ENCODE measurements at regions not wholly inside any gene's neighbourhood (a gene's known extent, or its start where the extent isn't known, plus 50 kb on each side); places are given as distances from the start of the nearest gene placed in this dataset.
"Not testable (repeated sequence)": the region's sequence is repeated elsewhere in the genome, so short reads cannot be mapped to it uniquely, and the experiment has no call there.

DNA sequence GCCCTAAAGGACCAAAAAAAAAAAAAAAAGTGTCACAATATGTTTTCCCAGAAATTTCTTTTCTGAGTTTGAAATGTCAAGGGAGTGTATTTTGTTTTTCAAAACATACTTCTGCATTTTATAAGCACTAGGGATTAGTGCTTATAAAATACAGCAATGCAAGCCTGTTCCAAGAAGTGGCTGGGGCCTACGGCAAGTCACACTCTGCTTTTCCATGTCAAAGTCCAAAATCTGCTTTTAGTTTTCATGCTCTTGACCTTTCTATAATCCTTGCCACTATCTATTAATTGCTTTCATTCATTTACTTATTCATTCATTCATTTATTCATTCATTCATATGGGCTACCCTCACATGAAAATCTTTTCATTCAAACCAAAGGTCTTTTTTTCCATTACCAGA lies 100.1 kb upstream of the UXS1 start:
- no peak overlapping the region for H3K4me3 ChIP-seq (ENCODE audit: low read depth, low read length)
- no peak for DNase-seq (ENCODE audit: low read depth)

DNA sequence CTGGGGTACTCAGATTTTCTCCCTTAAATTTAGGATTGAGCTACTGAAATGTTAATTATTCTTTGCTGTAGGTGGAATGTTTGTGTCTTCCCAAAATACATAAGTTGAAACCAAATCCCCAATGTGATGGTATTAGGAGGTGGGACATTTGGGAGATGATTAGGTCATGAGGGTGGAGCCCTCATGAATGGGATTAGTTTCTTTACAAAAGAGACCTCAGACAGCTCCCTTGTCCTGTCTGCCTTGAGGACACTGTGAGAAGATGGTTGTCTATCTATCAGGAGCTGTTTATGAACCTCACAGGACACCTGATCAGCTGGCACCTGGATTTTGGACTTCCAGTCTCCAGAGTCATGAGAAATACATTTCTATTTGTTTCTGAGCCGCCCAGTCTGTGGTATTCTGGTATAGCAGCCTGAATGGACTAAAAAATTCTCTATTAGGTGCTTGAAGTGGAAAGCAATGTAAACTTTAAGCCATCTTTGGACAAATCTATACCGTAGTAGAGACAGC lies 99.2 kb upstream of the UXS1 start:
- no peak for DNase-seq (ENCODE audit: low read depth)
- H3K4me3 ChIP-seq (ENCODE audit: low read depth, low read length), result no peak overlapping the region

DNA sequence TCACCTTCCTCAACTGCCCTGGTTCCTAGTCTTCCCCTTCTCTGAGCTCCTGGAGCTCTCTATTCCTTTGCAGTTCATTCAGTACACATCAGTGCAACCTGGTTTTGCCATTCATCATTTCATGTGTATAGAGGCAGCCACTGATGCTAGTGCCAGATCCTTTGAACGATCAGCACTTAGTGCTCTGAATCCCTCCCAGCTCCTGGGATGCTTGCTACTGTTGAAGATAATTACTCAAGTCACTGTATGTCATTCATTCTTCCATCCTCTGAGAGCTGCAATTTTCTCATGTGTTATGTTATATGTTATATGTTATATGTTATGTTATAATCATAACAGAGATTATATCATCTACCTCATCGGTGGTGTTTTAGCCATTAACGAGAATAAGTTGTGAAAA lies 98.5 kb upstream of the UXS1 start:
- DNase-seq (ENCODE audit: low read depth), result no peak
- H3K4me3 ChIP-seq (ENCODE audit: low read depth, low read length), result no peak overlapping the region

GRCh38 chr2:106288873-106289272 lies 94.8 kb upstream of the UXS1 start:
- DNase-seq (ENCODE audit: low read depth), result no peak
- H3K4me3 ChIP-seq (ENCODE audit: low read depth, low read length), result no peak overlapping the region

- no peak overlapping the region for H3K4me3 ChIP-seq (ENCODE audit: low read depth, low read length)
- no peak for DNase-seq (ENCODE audit: low read depth)
Measured at GRCh38 chr2:106285237-106285829, 91.2 kb upstream of the UXS1 start.

GRCh38 chr2:106284691-106285202 lies 90.6 kb upstream of the UXS1 start:
- no peak for DNase-seq (ENCODE audit: low read depth)
- H3K4me3 ChIP-seq (ENCODE audit: low read depth, low read length), result no peak overlapping the region

DNA sequence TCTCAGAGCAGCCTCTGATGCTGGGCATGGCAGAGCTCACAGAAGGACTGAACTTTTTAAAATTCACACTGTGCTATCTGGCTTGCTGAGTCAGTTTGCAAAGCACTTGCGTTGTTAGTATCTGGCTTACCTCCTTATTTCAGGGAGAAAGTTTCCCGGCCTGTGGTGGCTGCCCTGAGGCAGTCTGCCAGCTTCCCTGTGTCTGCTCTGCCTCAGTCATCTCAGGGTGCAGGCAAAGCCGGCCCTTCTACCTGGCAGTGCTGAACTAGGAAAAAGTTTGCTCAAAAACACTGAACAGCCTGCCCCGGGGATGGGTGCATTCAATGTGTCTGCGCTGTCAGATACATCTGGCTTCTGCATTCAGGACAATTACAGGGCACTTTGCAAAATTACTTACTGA lies 90.2 kb upstream of the UXS1 start:
- no peak for DNase-seq (ENCODE audit: low read depth)
- no peak overlapping the region for H3K4me3 ChIP-seq (ENCODE audit: low read depth, low read length)

GRCh38 chr2:106283228-106284152 lies 89.4 kb upstream of the UXS1 start:
- not testable (repeated sequence) for DNase-seq (ENCODE audit: low read depth); H3K4me3 ChIP-seq (ENCODE audit: low read depth, low read length)

DNA sequence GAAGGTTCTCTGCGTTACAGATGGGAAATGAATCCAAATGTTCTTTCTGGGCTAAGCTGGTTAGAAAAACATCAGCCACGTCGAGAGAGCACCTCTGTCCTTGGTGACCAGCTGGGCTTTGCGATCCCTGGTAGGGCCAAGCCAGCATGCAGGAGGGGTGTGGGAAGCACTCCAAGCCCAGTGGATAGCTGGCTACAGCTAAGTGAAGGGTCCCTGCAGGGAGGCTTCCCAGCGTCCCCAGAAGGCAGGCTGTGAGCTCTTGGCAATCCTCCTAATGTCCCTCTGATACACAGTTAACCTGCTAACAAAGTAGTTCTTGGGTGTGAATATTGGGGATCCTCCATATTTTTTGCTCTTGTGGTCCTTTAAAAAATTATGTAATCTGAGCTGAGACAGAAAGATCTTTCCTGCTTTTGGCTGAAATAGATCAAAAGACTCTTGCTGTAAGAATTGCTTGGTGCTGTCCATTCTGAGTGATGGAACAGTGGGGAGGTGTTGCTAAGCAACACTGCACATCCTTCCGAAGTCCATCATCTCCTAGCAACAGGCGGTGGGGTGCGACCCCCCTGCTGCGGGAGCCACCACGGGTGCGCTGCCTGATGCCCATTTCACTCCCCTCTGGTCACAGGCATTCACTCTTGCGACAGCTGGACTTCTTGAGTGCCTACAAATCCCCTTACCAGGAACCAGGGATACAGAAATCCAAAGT lies 88.5 kb upstream of the UXS1 start:
- DNase-seq (ENCODE audit: low read depth), result no peak
- H3K4me3 ChIP-seq (ENCODE audit: low read depth, low read length), result no peak overlapping the region

DNA sequence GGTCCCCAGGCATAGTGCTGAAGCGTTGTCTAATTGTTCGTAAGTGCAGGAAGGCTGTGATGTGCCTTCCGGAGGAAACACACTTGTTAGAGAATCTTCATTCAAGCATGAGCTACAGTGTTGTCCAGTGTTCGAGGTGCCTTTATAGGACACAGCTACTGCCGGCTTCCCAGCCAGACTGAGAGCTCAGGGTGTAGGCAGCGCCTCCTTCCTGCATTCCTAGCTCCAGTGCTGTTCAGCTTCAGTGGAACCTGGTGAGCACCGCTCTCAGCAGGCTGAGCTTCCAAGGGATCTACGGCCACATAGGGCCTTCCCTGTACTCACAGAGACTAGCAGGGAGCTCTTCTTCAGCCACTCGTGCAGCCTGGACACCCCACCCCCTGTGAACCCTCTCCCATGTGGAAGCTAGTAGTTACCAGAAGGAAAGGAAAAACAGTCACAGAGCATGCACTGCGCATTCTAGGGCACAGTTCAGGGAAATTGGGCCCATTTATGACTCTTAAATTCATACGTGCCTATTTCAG lies 87.9 kb upstream of the UXS1 start:
- not testable (repeated sequence) for DNase-seq (ENCODE audit: low read depth); H3K4me3 ChIP-seq (ENCODE audit: low read depth, low read length)

DNA sequence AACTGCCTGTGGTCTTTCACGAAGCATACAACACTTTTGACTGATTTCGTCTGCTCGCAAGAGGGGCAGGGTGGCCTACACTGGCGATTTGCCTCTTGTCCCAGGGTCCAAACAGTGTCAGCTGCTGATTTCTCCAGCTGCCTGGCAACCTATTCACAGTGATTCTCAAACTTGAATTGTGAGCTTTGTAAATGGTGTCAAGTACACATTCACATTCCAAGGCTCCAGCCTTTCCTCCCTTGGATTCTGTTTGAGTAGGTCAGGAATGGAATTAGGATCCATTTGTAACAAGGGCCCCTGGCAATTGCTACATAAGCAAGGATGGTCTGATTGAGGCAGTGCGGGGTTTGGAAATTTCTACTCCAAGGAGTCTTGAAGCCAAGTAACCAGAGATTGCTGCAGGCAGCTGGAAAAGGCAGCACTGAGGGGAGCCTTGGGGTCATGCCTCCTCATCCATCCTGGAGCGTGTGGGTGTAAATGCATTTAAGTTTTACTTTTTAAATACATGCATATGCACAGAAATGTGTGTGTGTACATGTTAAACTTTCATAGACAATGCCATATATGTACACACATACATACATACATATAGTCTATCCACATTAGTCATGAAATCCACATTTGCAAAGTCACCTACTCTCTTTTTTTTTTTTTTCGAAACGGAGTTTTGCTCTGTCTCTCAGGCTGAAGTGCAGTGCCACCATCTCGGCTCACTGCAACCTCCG lies 86.8 kb upstream of the UXS1 start:
- no peak for DNase-seq (ENCODE audit: low read depth)
- H3K4me3 ChIP-seq (ENCODE audit: low read depth, low read length), result no peak overlapping the region

- no peak overlapping the region for H3K4me3 ChIP-seq (ENCODE audit: low read depth, low read length)
- DNase-seq (ENCODE audit: low read depth), result no peak
Measured at GRCh38 chr2:106280224-106280623, 86.1 kb upstream of the UXS1 start.

- H3K4me3 ChIP-seq (ENCODE audit: low read depth, low read length), result no peak overlapping the region
- DNase-seq (ENCODE audit: low read depth), result no peak
Measured at GRCh38 chr2:106278112-106278876, 84.2 kb upstream of the UXS1 start.

- H3K4me3 ChIP-seq (ENCODE audit: low read depth, low read length), result no peak overlapping the region
- DNase-seq (ENCODE audit: low read depth), result no peak
Measured at GRCh38 chr2:106277426-106277825, 83.3 kb upstream of the UXS1 start.

DNA sequence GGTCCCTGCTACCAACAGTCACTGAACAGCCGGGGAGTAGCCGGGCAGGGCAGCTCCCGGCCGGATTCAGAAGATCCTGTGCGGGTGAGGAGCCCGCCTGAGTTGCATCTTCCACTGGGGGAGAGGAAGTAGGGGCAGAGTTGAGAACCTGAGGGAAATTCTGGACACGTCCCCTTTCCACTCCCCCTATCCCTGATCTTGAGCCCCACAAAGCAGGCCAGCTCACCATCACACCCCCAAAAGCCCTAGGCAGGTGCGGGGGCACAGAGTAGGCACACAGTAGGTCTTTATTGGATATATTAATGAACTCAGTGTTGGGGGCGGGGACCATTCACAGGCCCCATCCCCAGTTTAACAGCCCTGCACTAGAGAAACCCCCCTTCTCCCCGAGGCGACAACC lies 81.9 kb upstream of the UXS1 start:
- no peak overlapping the region for H3K4me3 ChIP-seq (ENCODE audit: low read depth, low read length)
- DNase-seq (ENCODE audit: low read depth), result no peak

GRCh38 chr2:106274668-106275067 lies 80.6 kb upstream of the UXS1 start:
- no peak overlapping the region for H3K4me3 ChIP-seq (ENCODE audit: low read depth, low read length)
- DNase-seq (ENCODE audit: low read depth), result no peak

DNA sequence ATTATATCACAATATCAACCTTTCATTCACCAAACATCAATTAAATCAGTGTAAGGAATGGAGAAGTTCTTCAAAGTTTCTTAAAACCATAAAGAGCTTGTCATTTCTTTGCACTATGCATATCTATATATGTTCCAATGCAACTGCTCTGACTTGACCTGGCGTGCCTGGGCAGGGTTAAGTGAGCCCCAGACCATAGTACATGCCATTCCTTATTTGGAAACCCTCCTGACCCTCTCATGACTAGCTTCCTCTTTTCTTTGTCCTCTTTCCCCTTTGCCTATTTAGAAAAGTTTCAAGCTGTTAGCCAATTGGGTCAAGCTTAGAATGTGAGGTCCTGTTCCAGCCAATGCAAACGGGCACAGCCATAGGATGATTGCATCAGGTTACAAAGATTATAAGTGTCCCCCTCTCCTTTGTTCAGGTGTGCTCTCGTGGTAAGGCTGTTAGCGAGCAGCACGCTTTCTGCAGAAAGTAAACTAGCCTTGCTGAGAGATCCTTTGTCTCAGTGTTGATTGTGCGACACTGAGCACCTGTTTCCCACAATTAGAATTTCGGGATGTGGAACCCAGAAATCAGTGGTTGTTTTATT lies 78.2 kb upstream of the UXS1 start:
- H3K4me3 ChIP-seq (ENCODE audit: low read depth, low read length), result no peak overlapping the region
- no peak for DNase-seq (ENCODE audit: low read depth)

DNA sequence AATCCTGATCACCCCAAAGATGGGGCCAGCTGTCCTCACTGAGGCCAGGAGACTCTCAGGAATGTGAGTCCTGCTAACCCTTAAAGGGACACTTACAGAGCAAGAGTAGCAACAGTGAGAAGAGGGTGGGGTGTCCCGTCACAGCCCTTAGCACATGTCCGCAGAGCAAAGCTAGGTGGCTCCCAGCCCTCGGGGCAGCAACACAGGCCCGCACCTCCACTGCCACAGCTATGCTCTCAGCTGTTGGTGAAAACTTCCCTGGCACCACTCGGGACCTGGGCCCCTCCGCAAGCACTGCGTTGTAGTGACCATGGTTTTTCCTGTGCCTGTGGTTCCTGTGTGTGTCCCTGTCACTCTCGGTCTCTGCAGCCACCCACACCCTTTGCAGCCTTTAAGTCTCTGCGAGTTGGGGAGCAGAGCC lies 76.4 kb upstream of the UXS1 start:
- H3K4me3 ChIP-seq (ENCODE audit: low read depth, low read length), result peak overlapping the region; percentile 18
- DNase-seq (ENCODE audit: low read depth), result no peak

Measured in skeletal muscle cell (primary cell).